ENCODE measurements at regions not wholly inside any gene's neighbourhood (a gene's known extent, or its start where the extent isn't known, plus 50 kb on each side); places are given as distances from the start of the nearest gene placed in this dataset.

DNA sequence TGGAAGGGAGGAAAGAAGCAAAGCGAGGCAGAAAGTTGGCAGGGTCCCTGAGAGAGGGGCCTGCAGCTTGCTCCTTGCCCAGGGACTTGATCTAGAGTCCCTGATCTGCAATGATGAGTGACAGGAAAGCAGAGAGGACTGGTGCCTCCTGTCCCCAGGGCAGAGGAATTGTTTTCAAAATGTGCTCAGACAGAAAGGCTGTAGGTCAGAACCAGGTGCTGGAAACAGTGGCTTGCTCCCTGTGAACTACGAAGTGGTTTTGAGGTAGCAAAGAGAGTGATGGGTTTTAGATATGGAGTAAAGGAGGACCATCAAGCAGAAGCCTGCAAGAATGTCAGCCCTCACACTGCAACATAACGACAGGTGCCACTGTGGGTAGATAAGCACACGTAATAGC is 164.9 kb upstream of the SERTAD2 start:
- Histone ChIP-seq H3K36me3 (no peaks in the 10 kb centered on the region), H3K4me1 (no peaks in the 10 kb centered on the region), H3K9me3 (no peaks in the 10 kb centered on the region), H3K27ac (no peak overlapping the region), H3K4me3 (no peak overlapping the region), H3K27me3 (no peaks in the 10 kb centered on the region)
- DNase-seq = no peak
- intact Hi-C loops (cut with DNase I; ENCODE audit: low total_unique reads) = no loop called here
- TF ChIP-seq, protein P1, sequence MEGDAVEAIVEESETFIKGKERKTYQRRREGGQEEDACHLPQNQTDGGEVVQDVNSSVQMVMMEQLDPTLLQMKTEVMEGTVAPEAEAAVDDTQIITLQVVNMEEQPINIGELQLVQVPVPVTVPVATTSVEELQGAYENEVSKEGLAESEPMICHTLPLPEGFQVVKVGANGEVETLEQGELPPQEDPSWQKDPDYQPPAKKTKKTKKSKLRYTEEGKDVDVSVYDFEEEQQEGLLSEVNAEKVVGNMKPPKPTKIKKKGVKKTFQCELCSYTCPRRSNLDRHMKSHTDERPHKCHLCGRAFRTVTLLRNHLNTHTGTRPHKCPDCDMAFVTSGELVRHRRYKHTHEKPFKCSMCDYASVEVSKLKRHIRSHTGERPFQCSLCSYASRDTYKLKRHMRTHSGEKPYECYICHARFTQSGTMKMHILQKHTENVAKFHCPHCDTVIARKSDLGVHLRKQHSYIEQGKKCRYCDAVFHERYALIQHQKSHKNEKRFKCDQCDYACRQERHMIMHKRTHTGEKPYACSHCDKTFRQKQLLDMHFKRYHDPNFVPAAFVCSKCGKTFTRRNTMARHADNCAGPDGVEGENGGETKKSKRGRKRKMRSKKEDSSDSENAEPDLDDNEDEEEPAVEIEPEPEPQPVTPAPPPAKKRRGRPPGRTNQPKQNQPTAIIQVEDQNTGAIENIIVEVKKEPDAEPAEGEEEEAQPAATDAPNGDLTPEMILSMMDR (IDR thresholded peaks at IDR 0.05) = no peak
- no peak for TF ChIP-seq POLR2A (IDR thresholded peaks at IDR 0.05)

DNA sequence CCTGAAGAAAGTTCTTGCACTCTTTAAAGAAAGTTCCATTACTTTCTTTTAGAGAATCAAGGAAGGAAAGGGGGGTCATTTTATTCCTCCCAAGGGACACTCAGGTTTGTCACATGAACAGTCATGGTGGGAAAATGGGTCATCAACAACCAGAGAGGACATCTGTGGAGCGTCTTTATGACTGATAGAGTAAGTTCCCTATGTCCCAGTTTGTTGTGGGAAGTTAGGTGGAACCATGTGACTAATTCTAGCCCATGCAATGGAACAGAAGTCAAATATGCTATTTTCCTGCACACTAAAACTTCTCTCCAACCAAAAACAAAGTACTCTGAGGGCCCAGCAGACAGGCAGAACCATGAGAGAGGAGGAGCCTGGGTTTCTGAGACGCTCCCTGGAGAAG is 165.6 kb upstream of the SERTAD2 start:
- TF ChIP-seq POLR2A (IDR thresholded peaks at IDR 0.05) = no peak
- TF ChIP-seq, protein P1 (IDR thresholded peaks at IDR 0.05) = no peak
- H3K4me3 ChIP-seq = no peak overlapping the region
- intact Hi-C loops (cut with DNase I; ENCODE audit: low total_unique reads) = no loop called here

DNA sequence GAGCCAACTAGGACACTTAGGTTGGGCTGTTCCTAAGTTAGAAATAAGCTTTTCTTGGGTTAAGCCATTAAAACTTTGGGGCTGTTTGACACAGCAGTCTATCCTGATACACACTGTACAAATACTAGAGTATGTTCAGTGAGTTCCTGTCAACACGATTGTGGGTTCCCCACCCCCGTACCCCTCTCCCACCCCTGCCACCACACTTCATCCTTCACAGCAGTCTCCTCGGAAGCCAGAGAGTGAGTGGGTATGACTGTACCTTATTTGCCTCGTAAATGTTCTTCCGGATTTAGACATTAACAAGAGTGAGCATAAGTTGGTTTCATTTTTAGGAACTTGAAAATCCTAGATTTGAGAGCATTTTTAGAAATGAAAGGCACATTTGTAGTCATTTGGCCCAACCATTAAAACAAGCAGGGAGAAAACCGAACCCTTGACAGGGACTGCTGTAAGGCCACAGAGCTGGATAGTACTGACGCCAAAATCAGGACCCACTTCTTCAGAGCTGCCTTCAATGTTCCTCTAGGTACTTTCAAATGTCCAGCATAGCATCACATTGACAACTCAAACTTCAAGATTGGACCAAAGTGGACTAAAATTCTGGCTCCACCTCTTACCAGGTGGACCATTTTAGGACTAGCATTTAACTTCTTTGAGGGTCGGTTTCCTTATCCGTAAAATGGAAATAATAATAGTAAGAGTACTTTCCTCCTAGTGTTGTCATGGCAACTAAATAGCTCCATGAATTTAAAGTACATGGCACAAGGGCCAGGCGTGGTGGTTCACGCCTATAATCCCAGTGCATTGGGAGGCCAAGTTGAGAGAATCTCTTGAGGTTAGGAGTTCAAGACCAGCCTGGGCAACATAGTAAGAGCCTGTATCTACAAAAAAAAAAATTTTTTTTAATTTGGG is 166.3 kb upstream of the SERTAD2 start:
- no peaks in the 10 kb centered on the region for H3K9me3 ChIP-seq
- H3K36me3 ChIP-seq = no peaks in the 10 kb centered on the region
- H3K27me3 ChIP-seq = no peaks in the 10 kb centered on the region
- no peak for DNase-seq
- TF ChIP-seq POLR2A (IDR thresholded peaks at IDR 0.05) = no peak
- no peak overlapping the region for H3K4me3 ChIP-seq
- intact Hi-C loops (cut with DNase I; ENCODE audit: low total_unique reads) = no loop called here
- H3K4me1 ChIP-seq = no peaks in the 10 kb centered on the region
- H3K27ac ChIP-seq = no peak overlapping the region

More for the DNA sequence above, 165.6 kb upstream of the SERTAD2 start:
- Histone ChIP-seq H3K4me1 (no peaks in the 10 kb centered on the region), H3K9me3 (no peaks in the 10 kb centered on the region), H3K27me3 (no peaks in the 10 kb centered on the region), H3K36me3 (no peaks in the 10 kb centered on the region), H3K27ac (no peak overlapping the region)
- no peak for DNase-seq

DNA sequence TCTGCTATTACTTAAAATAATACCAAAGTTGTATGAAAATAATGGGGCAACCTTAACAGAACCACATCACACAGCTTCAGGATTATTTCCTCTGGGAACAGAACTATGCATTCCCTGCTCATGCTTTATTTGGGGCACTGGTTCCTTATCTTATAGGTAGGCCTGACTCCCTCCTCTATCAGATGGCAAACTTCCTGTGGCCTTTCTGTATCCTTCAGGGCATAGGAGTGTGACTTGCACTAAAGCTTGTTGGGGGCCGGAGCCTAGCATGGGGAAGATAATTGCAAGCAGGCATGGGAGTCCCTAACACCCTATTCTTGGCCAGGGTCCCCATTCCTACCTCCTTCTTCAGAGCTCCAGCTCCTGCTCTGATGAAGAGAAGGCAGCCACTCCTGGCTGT is 167.2 kb upstream of the SERTAD2 start:
- intact Hi-C loops (cut with DNase I; ENCODE audit: low total_unique reads) = no loop called here

DNA sequence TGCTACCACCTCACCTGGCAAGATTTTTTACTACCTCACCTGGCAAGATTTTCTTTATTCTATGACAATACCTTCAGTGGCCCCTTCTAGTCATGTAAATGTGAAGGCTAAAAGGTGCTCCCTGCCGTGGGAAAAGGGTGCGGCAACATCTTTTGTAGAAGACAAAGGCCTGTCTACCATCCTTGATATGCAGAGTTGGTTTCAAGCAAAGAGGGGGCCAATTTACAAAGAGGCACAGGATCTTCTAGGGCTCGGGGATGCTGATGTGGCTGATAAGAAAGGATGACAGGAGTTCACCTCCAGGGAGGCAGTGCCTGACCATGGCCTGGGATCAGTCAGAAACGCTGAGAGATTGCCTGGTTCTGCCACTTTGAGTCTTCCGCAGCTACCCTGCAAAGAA is 165.4 kb upstream of the SLC1A4 start:
- no peaks in the 10 kb centered on the region for H3K27me3 ChIP-seq
- intact Hi-C loops (cut with DNase I; ENCODE audit: low total_unique reads) = no loop called here
- no peak for DNase-seq
- no peak for TF ChIP-seq POLR2A (IDR thresholded peaks at IDR 0.05)
- TF ChIP-seq, protein P1 (IDR thresholded peaks at IDR 0.05) = no peak
- no peaks in the 10 kb centered on the region for H3K4me1 ChIP-seq
- no peak overlapping the region for H3K4me3 ChIP-seq
- H3K27ac ChIP-seq = no peak overlapping the region
- H3K9me3 ChIP-seq = no peaks in the 10 kb centered on the region
- H3K36me3 ChIP-seq = no peaks in the 10 kb centered on the region

More for the DNA sequence above, 167.2 kb upstream of the SERTAD2 start:
- Histone ChIP-seq H3K4me1 (no peaks in the 10 kb centered on the region), H3K4me3 (no peak overlapping the region), H3K36me3 (no peaks in the 10 kb centered on the region), H3K9me3 (no peaks in the 10 kb centered on the region), H3K27me3 (no peaks in the 10 kb centered on the region), H3K27ac (no peak overlapping the region)
- no peak for DNase-seq
- TF ChIP-seq, protein P1 (IDR thresholded peaks at IDR 0.05) = no peak
- TF ChIP-seq POLR2A (IDR thresholded peaks at IDR 0.05) = no peak
